ENCODE measurements at regions not wholly inside any gene's neighbourhood (a gene's known extent, or its start where the extent isn't known, plus 50 kb on each side); places are given as distances from the start of the nearest gene placed in this dataset.

- no peak for TF ChIP-seq POLR2A (IDR thresholded peaks at IDR 0.05; ENCODE audit: low read depth)
- TF ChIP-seq, protein P1, sequence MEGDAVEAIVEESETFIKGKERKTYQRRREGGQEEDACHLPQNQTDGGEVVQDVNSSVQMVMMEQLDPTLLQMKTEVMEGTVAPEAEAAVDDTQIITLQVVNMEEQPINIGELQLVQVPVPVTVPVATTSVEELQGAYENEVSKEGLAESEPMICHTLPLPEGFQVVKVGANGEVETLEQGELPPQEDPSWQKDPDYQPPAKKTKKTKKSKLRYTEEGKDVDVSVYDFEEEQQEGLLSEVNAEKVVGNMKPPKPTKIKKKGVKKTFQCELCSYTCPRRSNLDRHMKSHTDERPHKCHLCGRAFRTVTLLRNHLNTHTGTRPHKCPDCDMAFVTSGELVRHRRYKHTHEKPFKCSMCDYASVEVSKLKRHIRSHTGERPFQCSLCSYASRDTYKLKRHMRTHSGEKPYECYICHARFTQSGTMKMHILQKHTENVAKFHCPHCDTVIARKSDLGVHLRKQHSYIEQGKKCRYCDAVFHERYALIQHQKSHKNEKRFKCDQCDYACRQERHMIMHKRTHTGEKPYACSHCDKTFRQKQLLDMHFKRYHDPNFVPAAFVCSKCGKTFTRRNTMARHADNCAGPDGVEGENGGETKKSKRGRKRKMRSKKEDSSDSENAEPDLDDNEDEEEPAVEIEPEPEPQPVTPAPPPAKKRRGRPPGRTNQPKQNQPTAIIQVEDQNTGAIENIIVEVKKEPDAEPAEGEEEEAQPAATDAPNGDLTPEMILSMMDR (IDR thresholded peaks at IDR 0.05), result no peak
Observed at GRCh38 chr5:125139590-125139989, 393.2 kb upstream of the ZNF608 start.

All from esophagus muscularis mucosa (tissue), 3 donors.